ENCODE measurements at regions not wholly inside any gene's neighbourhood (a gene's known extent, or its start where the extent isn't known, plus 50 kb on each side); places are given as distances from the start of the nearest gene placed in this dataset.

DNA sequence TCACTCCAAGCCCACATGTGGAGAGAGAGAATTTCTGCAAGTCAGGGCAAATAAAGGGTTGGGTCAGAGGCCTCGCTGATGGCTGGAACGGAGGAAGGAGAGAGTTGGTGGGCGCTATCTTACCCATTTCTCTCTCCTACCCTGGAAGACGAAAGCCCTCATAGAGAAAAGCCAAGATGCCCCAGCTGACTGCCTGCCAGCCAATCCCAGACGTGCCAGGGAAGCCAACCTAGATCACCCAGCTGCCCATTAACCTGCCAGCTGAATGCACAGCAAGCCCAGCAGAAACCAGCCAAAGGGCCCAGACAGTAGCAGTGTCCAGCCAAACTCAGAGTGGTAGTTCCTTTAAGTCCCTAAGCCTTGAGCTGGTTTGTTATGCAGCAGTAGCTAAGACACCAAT is 167.0 kb upstream of the ZNF507 start:
- H3K9me3 ChIP-seq, result no peaks in the 10 kb centered on the region
- CTCF ChIA-PET, result interaction anchor here (1.3 kb wide), 1 partner anchor 137 kb away, joined by 3 read pairs; no protein-coding TSS in a partner anchor
- no peaks in the 10 kb centered on the region for H3F3A ChIP-seq (replicated peaks; ENCODE audit: insufficient read depth)
- H3K4me2 ChIP-seq, result no peak overlapping the region
- no peak overlapping the region for H3K4me3 ChIP-seq (ENCODE audit: low read depth in 2 of 2, low read length in 1 of 2)
- WGBS (ENCODE audit: low lambda C conversion rate), result 18% methylated on average over 5 of the region's 5 CpGs
- no peak overlapping the region for H3K9ac ChIP-seq
- H2AFZ ChIP-seq (ENCODE audit: low read depth), result no peak overlapping the region
- no peaks in the 10 kb centered on the region for H3K27me3 ChIP-seq (ENCODE audit: insufficient read depth)
- no peaks in the 10 kb centered on the region for H3K9me2 ChIP-seq
- H3K4me1 ChIP-seq (ENCODE audit: control insufficient read depth in 1 of 2, insufficient read depth in 2 of 2, low read depth in 1 of 2, low read length in 1 of 2), result no peaks in the 10 kb centered on the region
- H4K20me1 ChIP-seq (ENCODE audit: insufficient read depth), result no peaks in the 10 kb centered on the region
- no peaks in the 10 kb centered on the region for H3K36me3 ChIP-seq (replicated peaks in 1 of 2; ENCODE audit: control insufficient read depth in 1 of 2, insufficient read depth in 2 of 2, low read length in 1 of 2)
- TF ChIP-seq EP300 (IDR thresholded peaks at IDR 0.05; ENCODE audit: borderline replicate concordance in 1 of 2, low read depth in 1 of 2, low read length in 1 of 2), result no peak
- no peak for TF ChIP-seq TAF1 (IDR thresholded peaks at IDR 0.05; ENCODE audit: borderline replicate concordance, low read depth, low read length)
- no peak for TF ChIP-seq YY1 (IDR thresholded peaks at IDR 0.05; ENCODE audit: low read depth)
- no peak for TF ChIP-seq EZH2phosphoT487 (IDR thresholded peaks at IDR 0.05; ENCODE audit: borderline replicate concordance, low read depth)
- TF ChIP-seq, protein P1, sequence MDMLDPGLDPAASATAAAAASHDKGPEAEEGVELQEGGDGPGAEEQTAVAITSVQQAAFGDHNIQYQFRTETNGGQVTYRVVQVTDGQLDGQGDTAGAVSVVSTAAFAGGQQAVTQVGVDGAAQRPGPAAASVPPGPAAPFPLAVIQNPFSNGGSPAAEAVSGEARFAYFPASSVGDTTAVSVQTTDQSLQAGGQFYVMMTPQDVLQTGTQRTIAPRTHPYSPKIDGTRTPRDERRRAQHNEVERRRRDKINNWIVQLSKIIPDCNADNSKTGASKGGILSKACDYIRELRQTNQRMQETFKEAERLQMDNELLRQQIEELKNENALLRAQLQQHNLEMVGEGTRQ (IDR thresholded peaks at IDR 0.05; ENCODE audit: borderline replicate concordance, low read depth, low read length), result no peak
- TF ChIP-seq ELF1 (IDR thresholded peaks at IDR 0.05), result no peak
- no peak for TF ChIP-seq CHD2 (IDR thresholded peaks at IDR 0.05; ENCODE audit: low read length, partially characterized antibody)
- no peak for TF ChIP-seq TEAD4 (IDR thresholded peaks at IDR 0.05; ENCODE audit: borderline replicate concordance, insufficient read depth)
- no peak for TF ChIP-seq SMC3 (IDR thresholded peaks at IDR 0.05; ENCODE audit: low read depth, low read length)
- no peak for TF ChIP-seq SIN3A (IDR thresholded peaks at IDR 0.05; ENCODE audit: borderline replicate concordance, low read depth, low read length)
- no peak for TF ChIP-seq FOSL2 (IDR thresholded peaks at IDR 0.05; ENCODE audit: borderline replicate concordance, low read depth)
- POLR2A ChIA-PET, result no interaction called here
- no peaks in the 10 kb centered on the region for H3K79me2 ChIP-seq (ENCODE audit: insufficient read depth)
- no peak for DNase-seq
- no peak overlapping the region for H3K27ac ChIP-seq (ENCODE audit: low read depth in 2 of 2, low read length in 1 of 2)

DNA sequence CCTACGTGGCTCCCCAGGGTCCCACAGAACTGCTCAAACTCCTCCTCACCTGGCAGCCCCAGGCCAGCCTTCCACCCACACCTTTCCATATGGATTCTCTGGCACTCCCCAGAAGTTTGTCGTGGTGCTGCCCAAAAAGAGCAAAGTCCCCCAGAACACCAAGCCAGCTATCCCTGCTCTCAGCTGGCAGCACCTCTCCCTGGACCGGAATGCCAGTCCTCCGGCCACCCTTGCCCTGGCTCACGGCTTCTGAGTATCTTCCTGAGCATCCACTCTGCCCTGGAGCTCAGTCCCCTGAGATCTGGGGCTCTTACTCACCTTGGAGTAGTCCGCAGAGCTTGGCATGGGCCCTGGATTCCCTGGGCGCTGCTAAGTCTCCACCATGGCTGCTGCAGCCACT is 166.5 kb upstream of the ZNF507 start:
- CTCF ChIA-PET, result interaction anchor here (1.3 kb wide), 1 partner anchor 137 kb away, joined by 3 read pairs; no protein-coding TSS in a partner anchor
- H3K9ac ChIP-seq, result no peak overlapping the region
- no peaks in the 10 kb centered on the region for H3K9me2 ChIP-seq
- no peaks in the 10 kb centered on the region for H3K27me3 ChIP-seq (ENCODE audit: insufficient read depth)
- H3F3A ChIP-seq (replicated peaks; ENCODE audit: insufficient read depth), result no peaks in the 10 kb centered on the region
- H3K4me1 ChIP-seq (ENCODE audit: control insufficient read depth in 1 of 2, insufficient read depth in 2 of 2, low read depth in 1 of 2, low read length in 1 of 2), result no peaks in the 10 kb centered on the region
- no peak overlapping the region for H3K4me2 ChIP-seq
- no peak for DNase-seq
- H3K9me3 ChIP-seq, result no peaks in the 10 kb centered on the region
- no peaks in the 10 kb centered on the region for H3K79me2 ChIP-seq (ENCODE audit: insufficient read depth)
- TF ChIP-seq YY1 (IDR thresholded peaks at IDR 0.05; ENCODE audit: low read depth), result no peak
- TF ChIP-seq, protein P2, sequence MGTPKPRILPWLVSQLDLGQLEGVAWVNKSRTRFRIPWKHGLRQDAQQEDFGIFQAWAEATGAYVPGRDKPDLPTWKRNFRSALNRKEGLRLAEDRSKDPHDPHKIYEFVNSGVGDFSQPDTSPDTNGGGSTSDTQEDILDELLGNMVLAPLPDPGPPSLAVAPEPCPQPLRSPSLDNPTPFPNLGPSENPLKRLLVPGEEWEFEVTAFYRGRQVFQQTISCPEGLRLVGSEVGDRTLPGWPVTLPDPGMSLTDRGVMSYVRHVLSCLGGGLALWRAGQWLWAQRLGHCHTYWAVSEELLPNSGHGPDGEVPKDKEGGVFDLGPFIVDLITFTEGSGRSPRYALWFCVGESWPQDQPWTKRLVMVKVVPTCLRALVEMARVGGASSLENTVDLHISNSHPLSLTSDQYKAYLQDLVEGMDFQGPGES (IDR thresholded peaks at IDR 0.05; ENCODE audit: low read depth, low read length), result no peak
- TF ChIP-seq RCOR1 (IDR thresholded peaks at IDR 0.05; ENCODE audit: low read length), result no peak
- TF ChIP-seq NRF1 (IDR thresholded peaks at IDR 0.05; ENCODE audit: low read depth, low read length), result no peak
- no peak for TF ChIP-seq ELF1 (IDR thresholded peaks at IDR 0.05)
- no peak for TF ChIP-seq FOXJ3 (CRISPR knock-in tag; IDR thresholded peaks at IDR 0.05)
- TF ChIP-seq GABPA (IDR thresholded peaks at IDR 0.05; ENCODE audit: low read depth), result no peak
- TF ChIP-seq NFIC (IDR thresholded peaks at IDR 0.05; ENCODE audit: borderline replicate concordance), result no peak
- TF ChIP-seq, protein P3, sequence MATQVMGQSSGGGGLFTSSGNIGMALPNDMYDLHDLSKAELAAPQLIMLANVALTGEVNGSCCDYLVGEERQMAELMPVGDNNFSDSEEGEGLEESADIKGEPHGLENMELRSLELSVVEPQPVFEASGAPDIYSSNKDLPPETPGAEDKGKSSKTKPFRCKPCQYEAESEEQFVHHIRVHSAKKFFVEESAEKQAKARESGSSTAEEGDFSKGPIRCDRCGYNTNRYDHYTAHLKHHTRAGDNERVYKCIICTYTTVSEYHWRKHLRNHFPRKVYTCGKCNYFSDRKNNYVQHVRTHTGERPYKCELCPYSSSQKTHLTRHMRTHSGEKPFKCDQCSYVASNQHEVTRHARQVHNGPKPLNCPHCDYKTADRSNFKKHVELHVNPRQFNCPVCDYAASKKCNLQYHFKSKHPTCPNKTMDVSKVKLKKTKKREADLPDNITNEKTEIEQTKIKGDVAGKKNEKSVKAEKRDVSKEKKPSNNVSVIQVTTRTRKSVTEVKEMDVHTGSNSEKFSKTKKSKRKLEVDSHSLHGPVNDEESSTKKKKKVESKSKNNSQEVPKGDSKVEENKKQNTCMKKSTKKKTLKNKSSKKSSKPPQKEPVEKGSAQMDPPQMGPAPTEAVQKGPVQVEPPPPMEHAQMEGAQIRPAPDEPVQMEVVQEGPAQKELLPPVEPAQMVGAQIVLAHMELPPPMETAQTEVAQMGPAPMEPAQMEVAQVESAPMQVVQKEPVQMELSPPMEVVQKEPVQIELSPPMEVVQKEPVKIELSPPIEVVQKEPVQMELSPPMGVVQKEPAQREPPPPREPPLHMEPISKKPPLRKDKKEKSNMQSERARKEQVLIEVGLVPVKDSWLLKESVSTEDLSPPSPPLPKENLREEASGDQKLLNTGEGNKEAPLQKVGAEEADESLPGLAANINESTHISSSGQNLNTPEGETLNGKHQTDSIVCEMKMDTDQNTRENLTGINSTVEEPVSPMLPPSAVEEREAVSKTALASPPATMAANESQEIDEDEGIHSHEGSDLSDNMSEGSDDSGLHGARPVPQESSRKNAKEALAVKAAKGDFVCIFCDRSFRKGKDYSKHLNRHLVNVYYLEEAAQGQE (IDR thresholded peaks at IDR 0.05; ENCODE audit: low read depth, low read length), result no peak
- no peak for TF ChIP-seq TCF12 (IDR thresholded peaks at IDR 0.05)
- no peak for TF ChIP-seq RAD21 (IDR thresholded peaks at IDR 0.05; ENCODE audit: low read length)
- TF ChIP-seq, protein P4, sequence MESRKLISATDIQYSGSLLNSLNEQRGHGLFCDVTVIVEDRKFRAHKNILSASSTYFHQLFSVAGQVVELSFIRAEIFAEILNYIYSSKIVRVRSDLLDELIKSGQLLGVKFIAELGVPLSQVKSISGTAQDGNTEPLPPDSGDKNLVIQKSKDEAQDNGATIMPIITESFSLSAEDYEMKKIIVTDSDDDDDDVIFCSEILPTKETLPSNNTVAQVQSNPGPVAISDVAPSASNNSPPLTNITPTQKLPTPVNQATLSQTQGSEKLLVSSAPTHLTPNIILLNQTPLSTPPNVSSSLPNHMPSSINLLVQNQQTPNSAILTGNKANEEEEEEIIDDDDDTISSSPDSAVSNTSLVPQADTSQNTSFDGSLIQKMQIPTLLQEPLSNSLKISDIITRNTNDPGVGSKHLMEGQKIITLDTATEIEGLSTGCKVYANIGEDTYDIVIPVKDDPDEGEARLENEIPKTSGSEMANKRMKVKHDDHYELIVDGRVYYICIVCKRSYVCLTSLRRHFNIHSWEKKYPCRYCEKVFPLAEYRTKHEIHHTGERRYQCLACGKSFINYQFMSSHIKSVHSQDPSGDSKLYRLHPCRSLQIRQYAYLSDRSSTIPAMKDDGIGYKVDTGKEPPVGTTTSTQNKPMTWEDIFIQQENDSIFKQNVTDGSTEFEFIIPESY (IDR thresholded peaks at IDR 0.05; ENCODE audit: borderline replicate concordance, low read depth), result no peak
- TF ChIP-seq FOXM1 (IDR thresholded peaks at IDR 0.05; ENCODE audit: low read depth), result no peak
- H3K36me3 ChIP-seq (replicated peaks in 1 of 2; ENCODE audit: control insufficient read depth in 1 of 2, insufficient read depth in 2 of 2, low read length in 1 of 2), result no peaks in the 10 kb centered on the region
- H4K20me1 ChIP-seq (ENCODE audit: insufficient read depth), result no peaks in the 10 kb centered on the region
- no peak overlapping the region for H3K4me3 ChIP-seq (ENCODE audit: low read depth in 2 of 2, low read length in 1 of 2)
- POLR2A ChIA-PET, result no interaction called here
- H3K27ac ChIP-seq (ENCODE audit: low read depth in 2 of 2, low read length in 1 of 2), result no peak overlapping the region
- WGBS (ENCODE audit: low lambda C conversion rate), result 12% methylated on average over 6 of the region's 7 CpGs
- H2AFZ ChIP-seq (ENCODE audit: low read depth), result no peak overlapping the region

All from SK-N-SH (cell line).